ENCODE measurements at regions not wholly inside any gene's neighbourhood (a gene's known extent, or its start where the extent isn't known, plus 50 kb on each side); places are given as distances from the start of the nearest gene placed in this dataset.

GRCh38 chr2:208654056-208654455, 247.5 kb downstream of the PTH2R start:
- Histone ChIP-seq H3K36me3 (ENCODE audit: control insufficient read depth in 2 of 4, insufficient read depth in 4 of 4, low read length in 3 of 4) (no peaks in the 10 kb centered on the region; a peak in 1 of 8 replicates), H2BK5ac (ENCODE audit: low read depth, low read length) (no peak overlapping the region), H4K20me1 (replicated peaks in 1 of 2; ENCODE audit: control insufficient read depth in 1 of 2, insufficient read depth in 2 of 2, low read length in 2 of 2) (no peaks in the 10 kb centered on the region), H3K9ac (replicated peaks in 1 of 4; ENCODE audit: extremely low read depth in 1 of 4, low read depth in 3 of 4, low read length in 3 of 4) (no peak overlapping the region), H3K27me3 (replicated peaks in 1 of 4; ENCODE audit: control insufficient read depth in 3 of 4, extremely low read depth in 1 of 4, insufficient read depth in 3 of 4, low read length in 3 of 4) (no peaks in the 10 kb centered on the region), H3K18ac (ENCODE audit: extremely low read depth, low read length) (no peak overlapping the region), H2BK20ac (ENCODE audit: low read length) (no peak overlapping the region), H3K4me2 (ENCODE audit: insufficient read depth in 1 of 2, low read depth in 2 of 2, low read length in 2 of 2) (no peak overlapping the region), H3K4me1 (replicated peaks in 1 of 4; ENCODE audit: control insufficient read depth in 3 of 4, insufficient read depth in 4 of 4, low read length in 3 of 4) (no peaks in the 10 kb centered on the region), H4K8ac (ENCODE audit: extremely low read depth, insufficient read depth, low read length) (no peak overlapping the region), H3K79me2 (ENCODE audit: control insufficient read depth in 1 of 2, insufficient read depth in 2 of 2, low read length in 2 of 2) (no peaks in the 10 kb centered on the region), H3K23ac (ENCODE audit: insufficient read length) (no peak overlapping the region), H4K5ac (ENCODE audit: insufficient read length, low read depth, low read length) (no peak overlapping the region), H3K56ac (replicated peaks; ENCODE audit: insufficient read length, low read depth, low read length) (no peak overlapping the region), H2BK15ac (ENCODE audit: low read length) (no peak overlapping the region), H3K4ac (replicated peaks; ENCODE audit: insufficient read length, low read depth, low read length) (no peak overlapping the region), H3K27ac (ENCODE audit: low read depth, low read length) (no peak overlapping the region), H2BK120ac (replicated peaks; ENCODE audit: low read depth, low read length) (no peak overlapping the region), H3K23me2 (ENCODE audit: low read depth, low read length) (no peaks in the 10 kb centered on the region), H3K9me3 (ENCODE audit: insufficient read depth in 2 of 2, low read depth in 1 of 2, low read length in 1 of 2) (no peaks in the 10 kb centered on the region), H2BK12ac (ENCODE audit: low read depth, low read length) (no peak overlapping the region), H2AK5ac (ENCODE audit: low read depth, low read length) (no peak overlapping the region), H4K91ac (replicated peaks; ENCODE audit: insufficient read length, low read length) (no peak overlapping the region), H3K14ac (ENCODE audit: insufficient read length) (no peak overlapping the region), H3K4me3 (ENCODE audit: extremely low read depth in 1 of 4, insufficient read depth in 2 of 4, low read depth in 3 of 4, low read length in 4 of 4) (no peak overlapping the region), H3K79me1 (ENCODE audit: low read depth, low read length) (no peaks in the 10 kb centered on the region), H2AFZ (ENCODE audit: low read length) (no peak overlapping the region)
- POLR2A ChIA-PET (ENCODE audit: partially characterized antibody) = no interaction called here
- DNase-seq (ENCODE audit: low read depth in 1 of 2, low spot score in 2 of 2) (no peak), FAIRE-seq (no peak)
- CTCF ChIA-PET (ENCODE audit: partially characterized antibody) = no interaction called here
- no peak for TF ChIP-seq RXRA (IDR thresholded peaks at IDR 0.05; ENCODE audit: insufficient read depth, low read depth, low read length)
- no peak for TF ChIP-seq KDM1A (IDR thresholded peaks at IDR 0.05; ENCODE audit: borderline replicate concordance, low read length)
- no peak for TF ChIP-seq RFX5 (IDR thresholded peaks at IDR 0.05; ENCODE audit: borderline replicate concordance, low read depth, low read length)
- TF ChIP-seq SIX5 (IDR thresholded peaks at IDR 0.05; ENCODE audit: low read depth, low read length) = no peak
- TF ChIP-seq TAF7 (optimal IDR thresholded peaks at IDR 0.05; ENCODE audit: borderline replicate concordance, low read depth, low read length) = no peak
- no peak for TF ChIP-seq CBX5 (IDR thresholded peaks at IDR 0.05; ENCODE audit: low read depth, low read length)
- TF ChIP-seq JUND (IDR thresholded peaks at IDR 0.05; ENCODE audit: low read length) = no peak
- no peak for TF ChIP-seq HDAC2 (IDR thresholded peaks at IDR 0.05; ENCODE audit: borderline replicate concordance in 1 of 2, low read depth in 2 of 2, low read length in 2 of 2)
- no peak for TF ChIP-seq CREB1 (IDR thresholded peaks at IDR 0.05)
- no peak for TF ChIP-seq SP4 (IDR thresholded peaks at IDR 0.05; ENCODE audit: low read length)
- TF ChIP-seq PHF8 (conservative IDR thresholded peaks at IDR 0.05; ENCODE audit: low read depth, low read length) = no peak
- no peak for TF ChIP-seq CHD1 (IDR thresholded peaks at IDR 0.05; ENCODE audit: low read depth, low read length)
- no peak for TF ChIP-seq TAF1 (IDR thresholded peaks at IDR 0.05; ENCODE audit: low read depth, low read length)
- no peak for TF ChIP-seq ASH2L (IDR thresholded peaks at IDR 0.05; ENCODE audit: low read length)
- no peak for TF ChIP-seq CTBP2 (IDR thresholded peaks at IDR 0.05; ENCODE audit: borderline replicate concordance, insufficient read depth, insufficient read length, low read length)
